ENCODE measurements at regions not wholly inside any gene's neighbourhood (a gene's known extent, or its start where the extent isn't known, plus 50 kb on each side); places are given as distances from the start of the nearest gene placed in this dataset.

DNA sequence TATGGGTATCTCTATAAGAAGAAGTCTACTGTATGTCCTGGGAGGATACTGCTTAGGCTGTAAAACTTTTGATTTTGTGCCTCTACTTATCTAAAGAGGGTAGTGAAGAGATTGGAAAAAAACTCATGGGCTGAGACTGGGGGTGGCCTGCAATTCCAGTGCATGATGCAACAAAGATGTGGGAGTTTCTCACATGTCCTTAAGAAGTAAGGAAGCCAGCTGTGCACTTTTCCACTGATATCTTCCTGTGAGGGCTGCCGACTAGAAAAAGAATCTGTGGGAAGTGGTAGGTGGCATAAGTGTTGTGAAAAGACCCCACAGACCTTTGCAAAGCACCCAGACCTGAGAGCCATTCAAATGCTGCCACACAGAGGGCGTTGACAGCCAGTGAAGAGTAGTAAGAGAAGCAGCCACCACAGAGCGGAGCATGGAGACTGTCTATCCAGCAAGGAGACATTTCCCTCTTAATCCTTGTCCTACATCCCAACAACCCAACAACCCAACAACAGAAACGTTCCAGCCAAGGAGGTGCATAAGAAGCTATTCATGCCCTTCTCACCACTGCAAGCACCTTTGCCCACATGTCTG lies 65.1 kb downstream of the PFDN4 start:
- no peak overlapping the region for H3K4me3 ChIP-seq (ENCODE audit: control extremely low read depth in 1 of 5, extremely low read depth in 1 of 5, insufficient read depth in 1 of 5, low read depth in 2 of 5, low read length in 4 of 5)
- ATAC-seq (ENCODE audit: low read depth) (no peak), DNase-seq (no peak)
- no peak overlapping the region for H3K9ac ChIP-seq (ENCODE audit: low read length)
- H3K9me3 ChIP-seq (ENCODE audit: control extremely low read depth in 1 of 3, control insufficient read depth in 2 of 3, insufficient read depth in 1 of 3, low read length in 2 of 3), result no peaks in the 10 kb centered on the region
- Mint-ChIP-seq H3K9me3 (ENCODE audit: insufficient read depth) (peaks cover 2% of the 10 kb centered on the region), H3K27me3 (peaks cover 13% of the 10 kb centered on the region), H3K4me1 (no peaks in the 10 kb centered on the region), H3K4me3 (no peak overlapping the region), H3K27ac (no peak overlapping the region)
- POLR2A ChIA-PET, result no interaction called here
- H3K4me1 ChIP-seq (ENCODE audit: control insufficient read depth in 2 of 2, insufficient read depth in 2 of 2, low read length in 2 of 2), result no peaks in the 10 kb centered on the region
- no peaks in the 10 kb centered on the region for H3K79me2 ChIP-seq (ENCODE audit: control insufficient read depth, insufficient read depth, low read length)
- no peak overlapping the region for H2AFZ ChIP-seq (ENCODE audit: insufficient read depth, low read depth, low read length, poor library complexity, severe bottlenecking)
- no peaks in the 10 kb centered on the region for H4K20me1 ChIP-seq (ENCODE audit: control insufficient read depth, insufficient read depth, low read length, poor library complexity, severe bottlenecking)
- intact Hi-C loops (cut with micrococcal nuclease), result no loop called here
- CTCF ChIA-PET, result no interaction called here
- WGBS (ENCODE audit: insufficient coverage), result 71% methylated on average over 3 of the region's 4 CpGs
- no peak overlapping the region for H3K4me2 ChIP-seq (replicated peaks; ENCODE audit: low read depth, low read length, poor library complexity, severe bottlenecking)
- no peaks in the 10 kb centered on the region for H3K36me3 ChIP-seq (replicated peaks in 1 of 2; ENCODE audit: control extremely low read depth in 1 of 2, control insufficient read depth in 1 of 2, extremely low read depth in 1 of 2, insufficient read depth in 2 of 2, low read length in 1 of 2)
- H3K27me3 ChIP-seq (replicated peaks in 1 of 4; ENCODE audit: control extremely low read depth in 1 of 4, control insufficient read depth in 3 of 4, insufficient read depth in 4 of 4, low read length in 3 of 4), result no peaks in the 10 kb centered on the region
- no peak overlapping the region for H3K27ac ChIP-seq (ENCODE audit: low read length in 2 of 2)
- TF ChIP-seq EZH2 (IDR thresholded peaks at IDR 0.05; ENCODE audit: borderline replicate concordance, insufficient read depth, low read depth, low read length, poor library complexity, severe bottlenecking), result no peak
- TF ChIP-seq, protein P1, sequence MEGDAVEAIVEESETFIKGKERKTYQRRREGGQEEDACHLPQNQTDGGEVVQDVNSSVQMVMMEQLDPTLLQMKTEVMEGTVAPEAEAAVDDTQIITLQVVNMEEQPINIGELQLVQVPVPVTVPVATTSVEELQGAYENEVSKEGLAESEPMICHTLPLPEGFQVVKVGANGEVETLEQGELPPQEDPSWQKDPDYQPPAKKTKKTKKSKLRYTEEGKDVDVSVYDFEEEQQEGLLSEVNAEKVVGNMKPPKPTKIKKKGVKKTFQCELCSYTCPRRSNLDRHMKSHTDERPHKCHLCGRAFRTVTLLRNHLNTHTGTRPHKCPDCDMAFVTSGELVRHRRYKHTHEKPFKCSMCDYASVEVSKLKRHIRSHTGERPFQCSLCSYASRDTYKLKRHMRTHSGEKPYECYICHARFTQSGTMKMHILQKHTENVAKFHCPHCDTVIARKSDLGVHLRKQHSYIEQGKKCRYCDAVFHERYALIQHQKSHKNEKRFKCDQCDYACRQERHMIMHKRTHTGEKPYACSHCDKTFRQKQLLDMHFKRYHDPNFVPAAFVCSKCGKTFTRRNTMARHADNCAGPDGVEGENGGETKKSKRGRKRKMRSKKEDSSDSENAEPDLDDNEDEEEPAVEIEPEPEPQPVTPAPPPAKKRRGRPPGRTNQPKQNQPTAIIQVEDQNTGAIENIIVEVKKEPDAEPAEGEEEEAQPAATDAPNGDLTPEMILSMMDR (IDR thresholded peaks at IDR 0.05), result no peak

GRCh38 chr20:54275359-54276111 lies 67.6 kb downstream of the PFDN4 start:
- Mint-ChIP-seq H3K27me3 (peaks cover 11% of the 10 kb centered on the region), H3K27ac (no peak overlapping the region), H3K9me3 (ENCODE audit: insufficient read depth) (peaks cover 2% of the 10 kb centered on the region), H3K4me1 (no peaks in the 10 kb centered on the region), H3K4me3 (no peak overlapping the region)
- Histone ChIP-seq H3K27me3 (replicated peaks in 1 of 4; ENCODE audit: control extremely low read depth in 1 of 4, control insufficient read depth in 3 of 4, insufficient read depth in 4 of 4, low read length in 3 of 4) (peaks cover 0 to 4% (median 0%) of the 10 kb centered on the region in 4 experiments), H2AFZ (ENCODE audit: insufficient read depth, low read depth, low read length, poor library complexity, severe bottlenecking) (no peak overlapping the region), H4K20me1 (ENCODE audit: control insufficient read depth, insufficient read depth, low read length, poor library complexity, severe bottlenecking) (no peaks in the 10 kb centered on the region), H3K4me1 (ENCODE audit: control insufficient read depth in 2 of 2, insufficient read depth in 2 of 2, low read length in 2 of 2) (no peaks in the 10 kb centered on the region), H3K9ac (ENCODE audit: low read length) (no peak overlapping the region), H3K36me3 (replicated peaks in 1 of 2; ENCODE audit: control extremely low read depth in 1 of 2, control insufficient read depth in 1 of 2, extremely low read depth in 1 of 2, insufficient read depth in 2 of 2, low read length in 1 of 2) (no peaks in the 10 kb centered on the region), H3K27ac (ENCODE audit: low read length in 2 of 2) (no peak overlapping the region), H3K9me3 (ENCODE audit: control extremely low read depth in 1 of 3, control insufficient read depth in 2 of 3, insufficient read depth in 1 of 3, low read length in 2 of 3) (no peaks in the 10 kb centered on the region), H3K79me2 (ENCODE audit: control insufficient read depth, insufficient read depth, low read length) (no peaks in the 10 kb centered on the region), H3K4me2 (replicated peaks; ENCODE audit: low read depth, low read length, poor library complexity, severe bottlenecking) (no peak overlapping the region), H3K4me3 (ENCODE audit: control extremely low read depth in 1 of 5, extremely low read depth in 1 of 5, insufficient read depth in 1 of 5, low read depth in 2 of 5, low read length in 4 of 5) (no peak overlapping the region)
- DNase-seq (no peak), ATAC-seq (ENCODE audit: low read depth) (no peak)
- ChIA-PET POLR2A (no interaction called here), CTCF (no interaction called here)
- TF ChIP-seq EZH2 (IDR thresholded peaks at IDR 0.05; ENCODE audit: borderline replicate concordance, insufficient read depth, low read depth, low read length, poor library complexity, severe bottlenecking), result no peak
- TF ChIP-seq, protein P1 (IDR thresholded peaks at IDR 0.05), result no peak
- WGBS (ENCODE audit: insufficient coverage), result 80% methylated on average over 1 of the region's 4 CpGs
- intact Hi-C loops (cut with micrococcal nuclease), result no loop called here

All from B cell (primary cell).